GM23338 (cell line): ENCODE measurements at regions not wholly inside any gene's neighbourhood (a gene's known extent, or its start where the extent isn't known, plus 50 kb on each side); places are given as distances from the start of the nearest gene placed in this dataset.

Source experiments
- ATAC-seq: fragments of 200-7000 bp; cut with Tn5 transposase; 3 replicates; pipeline ENCODE4 v1.9.1; 2020
- DNase-seq: peaks from one replicate; pipeline ENCODE4 v3.0.0-alpha.2; 2015; ENCODE audit warnings: low spot score
- H2AFZ ChIP-seq: fragments of 200-600 bp; sonication (generic); 2 replicates; pipeline ENCODE4 v1.8.0; 2016; ENCODE audit warnings: antibody characterized with exemption, mild to moderate bottlenecking, moderate library complexity
- H3F3A ChIP-seq: fragments of 200-600 bp; sonication (generic); replicated peaks from 2 replicates; pipeline ENCODE4 v1.8.0; 2017; ENCODE audit warnings: antibody characterized with exemption, mixed run types, low read depth
- H3K27ac ChIP-seq: fragments of 200-600 bp; sonication (generic); 2 replicates; pipeline ENCODE4 v1.6.1; 2016; ENCODE audit warnings: low read depth
- H3K27me3 ChIP-seq: fragments of 200-600 bp; sonication (generic); 2 replicates; pipeline ENCODE4 v1.8.0; 2016; ENCODE audit warnings: mild to moderate bottlenecking, mixed run types, moderate library complexity; ENCODE audit not compliant: insufficient read depth
- H3K36me3 ChIP-seq: fragments of 200-600 bp; sonication (generic); 2 replicates; pipeline ENCODE4 v1.8.0; 2016; ENCODE audit warnings: mild to moderate bottlenecking; ENCODE audit not compliant: insufficient read depth
- H3K4me1 ChIP-seq: fragments of 200-600 bp; sonication (generic); 2 replicates; pipeline ENCODE4 v1.8.0; 2016; ENCODE audit warnings: mild to moderate bottlenecking, moderate library complexity; ENCODE audit not compliant: insufficient read depth
- H3K4me2 ChIP-seq: fragments of 200-600 bp; sonication (generic); 2 replicates; pipeline ENCODE4 v1.7.1; 2017; ENCODE audit warnings: mixed run types
- H3K4me3 ChIP-seq: fragments of 200-600 bp; sonication (generic); 2 replicates; pipeline ENCODE4 v1.6.1; 2016; ENCODE audit warnings: mixed run types
- H3K79me2 ChIP-seq: fragments of 200-600 bp; sonication (generic); replicated peaks from 2 replicates; pipeline ENCODE4 v1.8.0; 2017; ENCODE audit warnings: mild to moderate bottlenecking; ENCODE audit not compliant: insufficient read depth
- H3K9me2 ChIP-seq: fragments of 200-600 bp; sonication (generic); 2 replicates; pipeline ENCODE4 v1.8.0; 2017; ENCODE audit not compliant: insufficient read depth
- H4K20me1 ChIP-seq: fragments of 200-600 bp; sonication (generic); replicated peaks from 2 replicates; pipeline ENCODE4 v1.8.0; 2017; ENCODE audit warnings: mild to moderate bottlenecking; ENCODE audit not compliant: insufficient read depth
- H3K27ac Mint-ChIP-seq: 2 replicates; pipeline ENCODE4 v1.8.0; 2020; ENCODE audit warnings: inconsistent platforms, mild to moderate bottlenecking, moderate library complexity, mixed read lengths
- H3K27me3 Mint-ChIP-seq: 3 replicates; pipeline ENCODE4 v1.8.0; 2022; ENCODE audit warnings: low read depth, mild to moderate bottlenecking, moderate library complexity, mixed read lengths, inconsistent platforms; ENCODE audit not compliant: insufficient read depth, poor library complexity
- H3K36me3 Mint-ChIP-seq: 3 replicates; pipeline ENCODE4 v1.8.0; 2021; ENCODE audit warnings: low read depth, mild to moderate bottlenecking, inconsistent platforms, moderate library complexity, mixed read lengths
- H3K4me1 Mint-ChIP-seq: 3 replicates; pipeline ENCODE4 v1.8.0; 2020; ENCODE audit warnings: mild to moderate bottlenecking, inconsistent platforms, mixed read lengths
- H3K4me3 Mint-ChIP-seq: 3 replicates; pipeline ENCODE4 v1.8.0; 2021; ENCODE audit warnings: moderate library complexity, mild to moderate bottlenecking, inconsistent platforms, mixed read lengths
- H3K9me3 Mint-ChIP-seq: 3 replicates; pipeline ENCODE4 v1.8.0; 2020; ENCODE audit warnings: moderate library complexity, mild to moderate bottlenecking, inconsistent platforms, mixed read lengths
- CTCF ChIP-seq, 2 experiments: fragments of 200-600 bp in 1 of 2; sonication (generic) in 1 of 2; conservative IDR thresholded peaks; 2 replicates each; pipeline versions ENCODE4 v1.5.1 to v1.6.1; 2016 to 2017; ENCODE audit warnings: antibody characterized with exemption in 2 of 2, low read depth in 2 of 2, mild to moderate bottlenecking in 2 of 2, moderate library complexity in 1 of 2
- POLR2AphosphoS5 ChIP-seq: IDR thresholded peaks from 2 replicates; pipeline ENCODE4 v1.6.1; 2016; ENCODE audit warnings: antibody characterized with exemption, low read depth
- STAT1 ChIP-seq: IDR thresholded peaks from one replicate; pipeline ENCODE4 v1.6.1; 2016; ENCODE audit warnings: antibody characterized with exemption; ENCODE audit not compliant: unreplicated experiment
- ZNF462 ChIP-seq: fragments of 250-450 bp; sonication (Bioruptor Pico); IDR thresholded peaks from 2 replicates; pipeline ENCODE4 v1.5.0; 2020; ENCODE audit warnings: mild to moderate bottlenecking, moderate library complexity

- TF ChIP-seq ZNF462 (CRISPR knock-in tag) (no peak), STAT1 (no peak)
Measured at GRCh38 chr2:467101-467500, 179.2 kb upstream of the ALKAL2 start (continued).

- H3K27me3 Mint-ChIP-seq: peaks cover 29% of the 10 kb centered on the region
- H3K4me1 ChIP-seq: no peaks in the 10 kb centered on the region; the same call in 1 of the 2 replicates
- peaks cover 35% of the 10 kb centered on the region for H3K27me3 ChIP-seq
- H3K4me3 ChIP-seq: no peak overlapping the region
- H4K20me1 ChIP-seq: no peaks in the 10 kb centered on the region
- H3K4me3 Mint-ChIP-seq: no peak overlapping the region
- no peak overlapping the region for H2AFZ ChIP-seq
- H3K27ac Mint-ChIP-seq: no peak overlapping the region
- no peaks in the 10 kb centered on the region for H3K9me3 Mint-ChIP-seq
- peaks cover 10% of the 10 kb centered on the region; the same call in 2 of the 3 replicates for H3K4me1 Mint-ChIP-seq
- H3F3A ChIP-seq: no peaks in the 10 kb centered on the region
- TF ChIP-seq CTCF (conservative IDR thresholded peaks at IDR 0.05; ENCODE audit: low read depth in 2 of 2) (peak in 1 of 2 experiments; percentile 9; a peak in 1 of 4 replicates), POLR2AphosphoS5 (no peak)
- H3K27ac ChIP-seq: no peak overlapping the region
- H3K36me3 ChIP-seq: no peaks in the 10 kb centered on the region
- H3K9me2 ChIP-seq: no peaks in the 10 kb centered on the region
- no peaks in the 10 kb centered on the region for H3K79me2 ChIP-seq
- no peak overlapping the region for H3K4me2 ChIP-seq
- H3K36me3 Mint-ChIP-seq: no peaks in the 10 kb centered on the region
- DNase-seq (no peak), ATAC-seq (no peak)
Measured at GRCh38 chr2:464562-465309, 176.8 kb upstream of the ALKAL2 start.
